HG03159 (cell line): ENCODE measurements at regions not wholly inside any gene's neighbourhood (a gene's known extent, or its start where the extent isn't known, plus 50 kb on each side); places are given as distances from the start of the nearest gene placed in this dataset.

Experiments used
- ATAC-seq: cut with Tn5 transposase; IDR thresholded peaks from one replicate; pipeline ENCODE4 v1.9.1; 2021; ENCODE audit warnings: mild to moderate bottlenecking, moderate library complexity; ENCODE audit not compliant: unreplicated experiment

DNA sequence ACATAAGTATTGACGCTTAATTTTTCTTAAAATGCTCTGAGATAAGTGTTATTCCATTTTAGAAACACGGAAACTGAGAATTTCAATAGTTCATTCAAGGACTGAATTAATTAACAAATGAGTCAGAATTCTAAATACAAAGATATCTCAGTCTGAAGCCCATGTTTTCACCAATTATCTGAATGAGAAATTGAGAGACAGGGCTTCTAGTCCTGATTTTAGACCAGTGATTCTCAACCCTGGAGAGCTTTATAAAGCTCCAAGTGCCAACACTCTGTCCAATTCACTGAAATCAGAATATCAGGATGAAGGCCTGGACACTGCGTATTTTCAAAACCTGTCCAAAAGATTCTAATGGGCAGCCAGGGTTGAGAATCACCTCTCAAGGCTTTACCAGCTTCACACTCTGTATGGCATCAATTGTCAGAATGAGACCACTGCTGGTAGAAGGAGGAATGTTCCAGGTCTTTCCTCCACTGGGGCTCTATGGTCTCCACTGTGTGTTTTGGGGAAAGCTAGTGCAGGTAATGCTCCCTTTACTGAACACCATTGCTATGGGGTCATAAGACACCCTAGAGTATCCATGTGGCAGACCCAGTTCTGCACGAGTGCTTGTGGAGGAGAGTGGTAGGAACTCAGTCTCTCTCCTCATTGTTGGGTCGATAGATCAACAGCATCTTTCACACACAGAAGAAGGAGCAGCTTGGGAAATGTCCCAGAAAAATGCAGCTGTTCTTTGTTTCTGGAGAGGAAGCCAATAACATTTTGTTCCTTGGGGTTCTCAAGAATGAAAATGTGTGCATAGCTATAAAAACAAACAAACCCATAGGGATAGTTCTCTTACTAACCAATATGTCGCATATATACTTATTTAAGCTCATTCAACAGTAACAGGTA is 99.7 kb upstream of the OSMR start:
- no peak for ATAC-seq

DNA sequence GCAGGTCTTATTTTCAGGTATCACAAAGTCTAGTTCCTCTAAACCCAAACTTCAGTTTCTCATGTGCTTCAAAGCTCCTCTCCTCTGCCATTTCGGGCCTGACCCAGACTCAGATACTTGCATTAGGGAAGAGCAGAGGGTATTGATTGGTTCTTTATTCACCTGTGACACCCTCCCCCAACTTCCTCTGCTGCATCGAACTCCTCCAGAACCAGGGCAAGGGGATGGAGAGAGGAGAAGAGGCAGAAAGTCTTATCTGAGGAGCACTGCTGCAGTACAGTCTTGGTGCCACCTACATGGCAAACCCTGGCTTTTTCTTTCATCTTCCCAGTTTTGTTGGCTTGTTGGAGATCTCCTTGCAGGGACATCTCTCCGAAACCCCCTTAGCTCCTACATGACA is 96.0 kb upstream of the OSMR start:
- no peak for ATAC-seq

DNA sequence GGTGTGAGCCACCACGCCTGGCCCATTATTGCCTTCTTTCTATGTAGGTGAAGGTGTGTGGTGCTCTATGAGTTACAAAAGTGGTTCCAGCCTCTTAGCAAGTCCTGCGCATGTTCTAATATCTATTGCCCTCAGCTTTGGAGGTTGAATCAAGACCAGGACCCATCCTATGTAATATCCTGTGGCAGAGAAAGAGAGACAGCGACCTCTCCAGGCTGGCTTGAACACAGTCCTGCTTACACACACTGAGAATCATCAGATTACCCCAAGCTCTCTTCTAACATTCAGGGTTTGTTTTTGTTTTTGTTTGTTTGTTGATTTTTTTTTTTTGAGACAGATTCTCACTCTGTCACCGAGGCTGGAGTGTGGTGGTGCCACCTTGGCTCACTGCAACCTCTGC is 94.7 kb upstream of the OSMR start:
- no peak for ATAC-seq

GRCh38 chr5:38752012-38752536 is 93.7 kb upstream of the OSMR start:
- no peak for ATAC-seq

DNA sequence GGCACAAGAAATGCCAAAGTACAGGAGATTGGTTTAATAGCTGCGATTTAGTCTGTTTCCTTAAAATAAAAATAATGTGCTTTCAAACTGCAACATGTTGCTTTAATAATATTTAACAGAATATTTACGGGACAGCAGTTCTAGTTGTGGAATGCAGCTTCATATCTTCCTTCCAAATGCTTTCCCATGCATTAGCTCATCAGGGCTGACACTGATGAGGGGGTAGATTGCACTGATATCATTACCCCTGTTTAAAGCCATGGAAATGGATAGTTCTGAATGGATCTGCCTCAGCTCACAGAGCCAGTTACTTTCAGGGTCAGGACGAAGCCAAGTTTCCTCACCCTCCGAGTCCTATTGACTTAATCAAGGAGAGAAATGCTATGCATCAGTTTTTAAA is 93.2 kb upstream of the OSMR start:
- no peak for ATAC-seq

DNA sequence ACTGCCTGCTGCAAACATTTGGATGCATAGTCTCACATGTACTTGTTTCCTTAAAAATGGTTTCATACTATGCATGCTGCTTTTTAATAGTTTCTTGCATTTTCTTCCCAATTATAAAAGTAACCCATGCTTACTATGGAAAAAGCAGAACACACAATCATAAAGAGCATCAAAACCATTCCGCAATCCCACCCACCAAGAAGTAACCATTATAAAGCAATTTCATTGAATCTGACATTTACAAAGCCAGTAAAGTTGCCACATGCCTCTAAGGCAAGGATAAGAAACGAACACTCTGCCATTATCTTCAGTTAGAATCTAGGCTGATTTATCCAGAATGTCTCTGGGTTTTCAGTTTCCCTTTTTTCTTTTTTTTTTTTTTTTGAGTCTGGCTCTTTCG is 92.7 kb upstream of the OSMR start:
- no peak for ATAC-seq

DNA sequence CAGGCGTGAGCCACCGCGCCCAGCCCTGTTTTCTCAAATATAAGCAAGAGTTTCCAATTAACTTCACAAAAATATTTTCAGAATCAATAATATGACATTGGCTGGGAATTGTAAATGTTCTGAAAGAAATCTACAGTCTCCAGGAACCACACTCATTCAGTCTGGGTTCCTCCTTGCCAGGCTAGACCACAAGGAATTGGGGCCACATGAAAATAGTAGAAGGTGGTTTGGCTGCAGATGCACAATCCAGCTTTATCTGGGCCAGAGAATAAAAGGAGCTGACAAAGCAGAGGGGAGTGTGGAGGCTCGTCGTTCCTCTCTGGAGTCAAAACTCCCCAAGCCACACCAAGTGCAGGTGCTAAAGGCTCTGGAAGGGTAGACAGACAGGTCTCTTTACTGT is 92.0 kb upstream of the OSMR start:
- no peak for ATAC-seq

DNA sequence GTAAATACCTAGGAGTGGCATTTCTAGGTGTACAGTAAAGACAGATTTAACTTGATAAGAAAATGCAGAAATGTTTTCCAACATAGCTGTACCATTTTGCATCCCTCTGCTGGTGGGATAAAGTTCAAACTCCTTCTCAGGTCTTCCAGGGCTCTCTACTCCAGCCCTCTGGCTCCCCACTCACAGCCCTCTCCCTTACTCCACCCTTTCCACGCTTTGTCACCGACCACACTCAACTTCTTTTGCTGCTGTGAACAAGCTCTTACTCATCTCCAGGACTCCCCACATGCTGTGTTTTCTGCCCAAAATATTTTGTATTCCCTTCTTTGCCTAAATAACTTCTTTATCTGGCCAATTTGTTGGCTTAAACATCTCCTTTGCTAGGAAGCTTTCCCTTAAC is 90.6 kb upstream of the OSMR start:
- ATAC-seq, result no peak

GRCh38 chr5:38756068-38756467 is 89.7 kb upstream of the OSMR start:
- no peak for ATAC-seq

GRCh38 chr5:38757451-38758245 is 88.2 kb upstream of the OSMR start:
- no peak for ATAC-seq

DNA sequence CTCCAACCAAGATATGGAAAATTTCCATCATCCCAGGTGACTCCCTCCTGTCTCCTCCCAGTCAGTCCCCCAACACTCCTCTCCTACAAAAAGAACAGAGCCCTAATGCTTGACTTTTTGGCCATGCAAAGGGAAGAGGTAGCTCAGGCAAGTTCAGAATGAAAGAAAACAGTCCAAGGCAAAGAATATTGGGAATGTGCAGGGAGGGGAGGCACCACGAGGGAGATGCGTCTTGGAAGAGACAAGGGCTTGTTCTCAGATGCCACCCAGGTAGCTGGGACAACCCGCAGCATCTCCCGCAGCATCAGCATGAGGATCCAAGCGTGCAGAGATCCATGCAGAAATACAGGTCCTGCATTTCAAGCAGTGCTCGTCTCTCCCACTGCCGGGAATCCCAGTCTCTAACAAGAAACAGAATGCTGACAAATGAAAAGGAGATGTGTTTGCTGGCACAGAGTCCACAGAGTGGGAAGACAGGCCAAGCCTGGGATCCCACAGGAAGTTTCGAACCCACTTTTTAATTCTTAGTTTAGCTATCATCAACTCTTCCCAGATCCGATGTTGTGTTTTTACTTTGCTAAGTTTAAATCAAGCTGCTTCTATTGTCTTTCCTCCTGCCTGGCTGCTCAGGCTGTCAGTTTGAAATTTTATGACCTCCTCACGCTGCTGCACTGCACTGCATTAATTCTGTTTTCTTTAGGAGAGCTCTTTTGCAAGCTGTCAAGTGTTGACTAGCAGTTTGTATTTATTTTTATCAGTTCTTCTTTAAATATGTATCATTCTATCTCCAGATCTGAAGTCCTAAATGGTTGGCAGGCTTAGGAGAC is 86.8 kb upstream of the OSMR start:
- ATAC-seq, result no peak

DNA sequence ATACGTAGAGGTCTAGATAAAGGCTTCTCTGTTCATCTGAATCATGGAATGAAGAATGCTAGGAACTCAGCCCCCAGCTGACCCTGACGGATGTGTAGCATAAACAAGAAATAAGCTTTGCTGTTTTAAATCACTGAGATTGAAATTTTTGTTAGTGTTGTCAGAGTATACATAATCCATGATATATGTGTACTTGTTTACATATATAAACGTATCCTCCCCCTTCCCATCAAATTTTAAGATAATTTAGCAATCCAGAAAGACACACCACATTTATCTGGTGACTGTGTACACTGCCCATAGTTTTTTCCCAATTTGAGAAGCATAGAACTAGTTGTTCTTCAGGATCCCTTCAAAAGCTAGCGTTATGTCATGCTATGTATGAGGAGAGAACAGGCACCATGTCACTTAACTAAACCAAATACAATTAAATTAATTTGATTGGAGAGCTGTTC is 80.8 kb upstream of the OSMR start:
- ATAC-seq, result no peak

DNA sequence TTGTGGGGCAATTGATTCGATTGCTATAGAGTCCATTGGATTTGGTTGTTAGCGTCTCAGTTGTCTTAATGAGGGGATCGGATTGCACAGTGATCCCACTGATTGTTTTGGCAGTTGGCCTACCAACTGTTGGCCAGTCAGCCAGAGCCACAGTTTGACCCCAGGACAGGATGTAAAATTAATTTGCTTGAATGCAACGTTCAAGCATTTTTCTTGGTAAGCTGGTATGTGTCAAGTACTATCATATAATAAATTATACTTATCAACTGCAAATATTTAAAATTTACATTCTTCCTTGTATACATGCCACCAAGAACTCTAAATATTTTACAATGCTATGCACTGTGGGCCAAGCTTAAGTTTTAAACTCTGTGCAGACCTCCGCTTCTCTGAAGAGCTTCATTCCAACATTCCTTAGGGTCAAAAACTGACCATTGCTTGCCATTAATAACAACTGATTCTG is 80.4 kb upstream of the OSMR start:
- ATAC-seq, result no peak

DNA sequence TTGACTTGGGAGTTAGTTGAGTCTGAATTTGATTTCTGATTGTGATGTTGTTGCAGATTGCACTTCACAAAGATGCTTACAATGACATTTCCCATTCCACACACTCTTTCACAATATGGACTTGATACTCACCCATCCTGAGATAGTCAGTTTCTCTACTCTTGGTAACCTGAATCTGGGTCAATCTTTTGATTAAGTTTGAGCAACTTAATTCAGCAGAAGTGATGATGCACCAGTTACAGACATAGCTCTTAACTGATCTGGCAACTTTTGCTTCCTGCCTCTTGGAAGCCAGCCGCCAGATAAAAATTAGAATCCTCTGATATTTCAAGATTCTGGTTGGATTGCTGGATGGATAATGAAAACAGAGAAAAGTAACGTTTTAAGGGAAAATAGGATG is 79.7 kb upstream of the OSMR start:
- no peak for ATAC-seq

DNA sequence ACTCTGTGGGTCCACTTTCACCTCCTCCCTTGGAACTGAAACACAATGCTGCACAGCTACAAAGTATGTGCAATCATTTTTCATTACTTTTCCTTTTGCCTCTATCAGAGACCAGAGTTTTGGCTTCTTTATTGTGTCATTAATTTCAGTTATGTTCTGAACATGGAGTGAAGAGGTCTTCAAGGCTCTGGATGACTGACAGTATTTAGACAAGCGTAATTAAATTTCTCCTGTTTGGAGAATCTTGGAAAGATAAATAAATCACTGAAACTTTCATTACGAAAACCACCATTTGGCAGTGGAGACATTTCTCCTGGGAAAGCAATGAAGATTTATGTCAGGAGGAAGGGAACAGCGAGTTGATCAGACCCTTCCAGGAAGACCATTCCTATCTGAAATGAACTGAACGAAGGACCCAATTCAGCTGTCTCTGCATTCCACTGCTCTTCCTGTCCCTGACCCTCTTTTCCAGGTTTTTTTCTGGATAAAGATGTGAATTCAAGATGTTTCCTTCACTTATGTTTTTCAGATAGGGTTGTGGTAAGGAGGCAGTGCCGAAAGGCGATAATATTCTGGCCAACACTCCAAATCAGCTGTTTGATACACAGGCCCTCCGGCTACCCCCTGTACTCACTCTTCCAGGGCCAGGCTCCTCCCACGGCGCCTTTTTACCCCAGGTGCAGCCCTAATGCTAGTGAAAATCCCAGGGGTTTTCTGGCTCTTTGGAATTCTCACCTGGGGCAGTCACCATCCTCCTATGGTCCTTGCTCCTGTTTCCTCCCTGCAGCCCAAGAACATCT is 77.2 kb upstream of the OSMR start:
- no peak for ATAC-seq

GRCh38 chr5:38772471-38772870 is 73.3 kb upstream of the OSMR start:
- no peak for ATAC-seq

- ATAC-seq, result no peak
Measured at GRCh38 chr5:38775218-38775840, 70.5 kb upstream of the OSMR start.

GRCh38 chr5:38776149-38776896 is 69.5 kb upstream of the OSMR start:
- ATAC-seq, result no peak

- no peak for ATAC-seq
Measured at GRCh38 chr5:38777111-38777510, 68.7 kb upstream of the OSMR start.
